Brain microvascular endothelial cell (primary cell): ENCODE measurements at regions not wholly inside any gene's neighbourhood (a gene's known extent, or its start where the extent isn't known, plus 50 kb on each side); places are given as distances from the start of the nearest gene placed in this dataset.
A peak's percentile ranks its signal among the peaks of the same experiment; 100 is the strongest.

Experiments used
- DNase-seq: peaks from one replicate; pipeline ENCODE4 v3.0.0-alpha.2; 2020
- H3K27ac ChIP-seq: fragments of 250-450 bp; sonication (Bioruptor Pico); 2 replicates; pipeline ENCODE4 v1.5.1; 2020; ENCODE audit warnings: mild to moderate bottlenecking, moderate library complexity
- H3K27me3 ChIP-seq: fragments of 250-450 bp; sonication (Bioruptor Pico); replicated peaks from 2 replicates; pipeline ENCODE4 v1.5.1; 2020; ENCODE audit warnings: mild to moderate bottlenecking
- H3K36me3 ChIP-seq: fragments of 250-450 bp; sonication (Bioruptor Pico); replicated peaks from 2 replicates; pipeline ENCODE4 v1.5.1; 2020; ENCODE audit warnings: mild to moderate bottlenecking
- H3K4me3 ChIP-seq: 2 replicates; pipeline ENCODE4 v1.5.1; 2011; ENCODE audit warnings: low read depth, mild to moderate bottlenecking, control low read depth, low read length, moderate library complexity
- CTCF ChIP-seq: IDR thresholded peaks from 2 replicates; pipeline ENCODE4 v1.5.1; 2011; ENCODE audit warnings: low read depth, mild to moderate bottlenecking, moderate library complexity, low read length, control low read depth, inconsistent platforms; ENCODE audit errors: missing control alignments
- in situ Hi-C: cut with HindIII; loops from 2 replicates; pipeline ENCODE4 v1.10.0; 2017; ENCODE audit warnings: low sequenced_read_pairs, low pct_ligation_motif_present

- in situ Hi-C loops: no loop called here
- Histone ChIP-seq H3K27ac (peak overlapping the region; percentile 93), H3K36me3 (peaks cover 18% of the 10 kb centered on the region), H3K4me3 (no peak overlapping the region), H3K27me3 (no peaks in the 10 kb centered on the region)
- TF ChIP-seq CTCF: no peak
- DNase-seq: no peak
Measured at GRCh38 chr1:201750120-201750519, 78.8 kb upstream of the IPO9 start.

GRCh38 chr1:201750934-201751333 is 78.0 kb upstream of the IPO9 start:
- peak; percentile 80 for DNase-seq
- Histone ChIP-seq H3K36me3 (peaks cover 13% of the 10 kb centered on the region), H3K27me3 (no peaks in the 10 kb centered on the region), H3K4me3 (no peak overlapping the region), H3K27ac (peak overlapping the region; percentile 93)
- TF ChIP-seq CTCF: peak; percentile 7
- in situ Hi-C loops: no loop called here

GRCh38 chr1:201751872-201752271 is 77.1 kb upstream of the IPO9 start:
- Histone ChIP-seq H3K36me3 (peaks cover 9% of the 10 kb centered on the region), H3K27ac (peak overlapping the region; percentile 93), H3K4me3 (no peak overlapping the region), H3K27me3 (no peaks in the 10 kb centered on the region)
- in situ Hi-C loops: no loop called here
- no peak for TF ChIP-seq CTCF
- DNase-seq: no peak

- peaks cover 9% of the 10 kb centered on the region for H3K36me3 ChIP-seq
- peak overlapping the region; percentile 93 for H3K27ac ChIP-seq
- H3K4me3 ChIP-seq: no peak overlapping the region
- no peaks in the 10 kb centered on the region for H3K27me3 ChIP-seq
- no peak for DNase-seq
- no peak for TF ChIP-seq CTCF
- in situ Hi-C loops: no loop called here
Measured at GRCh38 chr1:201752333-201752732, 76.6 kb upstream of the IPO9 start.

GRCh38 chr1:201753492-201753891 is 75.5 kb upstream of the IPO9 start:
- no peak for TF ChIP-seq CTCF
- DNase-seq: no peak
- in situ Hi-C loops: no loop called here
- Histone ChIP-seq H3K27me3 (no peaks in the 10 kb centered on the region), H3K36me3 (peaks cover 16% of the 10 kb centered on the region), H3K4me3 (no peak overlapping the region), H3K27ac (peak overlapping the region; percentile 93)

GRCh38 chr1:201754353-201754752 is 74.6 kb upstream of the IPO9 start:
- Histone ChIP-seq H3K27ac (peak overlapping the region; percentile 93), H3K36me3 (peaks cover 14% of the 10 kb centered on the region), H3K4me3 (no peak overlapping the region), H3K27me3 (no peaks in the 10 kb centered on the region)
- in situ Hi-C loops: no loop called here
- TF ChIP-seq CTCF: no peak
- no peak for DNase-seq
